NCI-H345 (cell line): ENCODE measurements at regions not wholly inside any gene's neighbourhood (a gene's known extent, or its start where the extent isn't known, plus 50 kb on each side); places are given as distances from the start of the nearest gene placed in this dataset.

Experiments used
- DNase-seq: peaks from one replicate; lab custom pipeline; 2025; lab: John Stamatoyannopoulos, UW

GRCh38 chr1:243916160-243916559 lies 66.1 kb upstream of the AKT3 start:
- no peak for DNase-seq

GRCh38 chr1:243912347-243912746 lies 62.3 kb upstream of the AKT3 start:
- DNase-seq = no peak

- no peak for DNase-seq
Measured at GRCh38 chr1:243910607-243911006, 60.6 kb upstream of the AKT3 start.

GRCh38 chr1:243903895-243904294 lies 53.9 kb upstream of the AKT3 start:
- no peak for DNase-seq

- no peak for DNase-seq
Measured at GRCh38 chr1:243903041-243903440, 53.0 kb upstream of the AKT3 start.

- DNase-seq = no peak
Measured at GRCh38 chr1:243902100-243902499, 52.1 kb upstream of the AKT3 start.
